GM23248 (cell line): ENCODE measurements at regions not wholly inside any gene's neighbourhood (a gene's known extent, or its start where the extent isn't known, plus 50 kb on each side); places are given as distances from the start of the nearest gene placed in this dataset.
A peak's percentile ranks its signal among the peaks of the same experiment; 100 is the strongest.

Experiments used
- DNase-seq: peaks from one replicate; pipeline ENCODE4 v3.0.0-alpha.2; 2015
- H2AFZ ChIP-seq: fragments of 200-600 bp; sonication (generic); 2 replicates; pipeline ENCODE4 v1.6.1; 2016; ENCODE audit warnings: antibody characterized with exemption
- H3F3A ChIP-seq: fragments of 200-600 bp; sonication (generic); 2 replicates; pipeline ENCODE4 v1.6.1; 2016; ENCODE audit warnings: mild to moderate bottlenecking, antibody characterized with exemption, mixed run types; ENCODE audit not compliant: insufficient read depth
- H3K27ac ChIP-seq: fragments of 200-600 bp; sonication (generic); 2 replicates; pipeline ENCODE4 v1.5.1; 2016; ENCODE audit warnings: mild to moderate bottlenecking
- H3K27me3 ChIP-seq: fragments of 200-600 bp; sonication (generic); replicated peaks from 2 replicates; pipeline ENCODE4 v1.6.1; 2016; ENCODE audit warnings: mild to moderate bottlenecking; ENCODE audit not compliant: insufficient read depth
- H3K36me3 ChIP-seq: fragments of 200-600 bp; sonication (generic); 2 replicates; pipeline ENCODE4 v1.6.1; 2016; ENCODE audit warnings: low read depth, mild to moderate bottlenecking
- H3K4me1 ChIP-seq: fragments of 200-600 bp; sonication (generic); 2 replicates; pipeline ENCODE4 v1.6.1; 2016; ENCODE audit warnings: mild to moderate bottlenecking; ENCODE audit not compliant: insufficient read depth
- H3K4me2 ChIP-seq: fragments of 200-600 bp; sonication (generic); one replicate; pipeline ENCODE4 v1.6.1; 2016; ENCODE audit warnings: mild to moderate bottlenecking; ENCODE audit not compliant: unreplicated experiment
- H3K4me3 ChIP-seq: fragments of 200-600 bp; sonication (generic); 2 replicates; pipeline ENCODE4 v1.5.1; 2016; ENCODE audit warnings: mild to moderate bottlenecking
- H3K79me2 ChIP-seq: fragments of 200-600 bp; sonication (generic); 2 replicates; pipeline ENCODE4 v1.6.1; 2016; ENCODE audit warnings: mild to moderate bottlenecking; ENCODE audit not compliant: insufficient read depth
- H3K9ac ChIP-seq: fragments of 200-600 bp; sonication (generic); 2 replicates; pipeline ENCODE4 v1.6.1; 2016; ENCODE audit warnings: mild to moderate bottlenecking
- H3K9me2 ChIP-seq: fragments of 200-600 bp; sonication (generic); 2 replicates; pipeline ENCODE4 v1.6.1; 2016; ENCODE audit warnings: mixed run types, mild to moderate bottlenecking, moderate library complexity; ENCODE audit not compliant: insufficient read depth
- H3K9me3 ChIP-seq: fragments of 200-600 bp; sonication (generic); one replicate; pipeline ENCODE4 v1.6.1; 2017; ENCODE audit warnings: low read depth
- H4K20me1 ChIP-seq: fragments of 200-600 bp; sonication (generic); 2 replicates; pipeline ENCODE4 v1.6.0; 2016; ENCODE audit not compliant: insufficient read depth
- EZH2 ChIP-seq: fragments of 200-600 bp; sonication (generic); IDR thresholded peaks from 2 replicates; pipeline ENCODE4 v1.6.1; 2018; ENCODE audit warnings: antibody characterized with exemption, mild to moderate bottlenecking; ENCODE audit not compliant: insufficient read depth, poor library complexity, severe bottlenecking
- EZH2phosphoT487 ChIP-seq: fragments of 200-600 bp; sonication (generic); IDR thresholded peaks from 2 replicates; pipeline ENCODE4 v1.6.1; 2018; ENCODE audit warnings: antibody characterized with exemption, moderate library complexity, mild to moderate bottlenecking, low read depth; ENCODE audit not compliant: insufficient read depth
- WGBS, 2 experiments: methylation state at CpG; one replicate each; pipeline ENCODE4 v1.1.6; 2015 to 2017; ENCODE audit warnings: low lambda C conversion rate in 2 of 2, low coverage in 1 of 2; ENCODE audit errors: missing lambda C conversion rate in 2 of 2; 5-methylcytosine and 5-hydroxymethylcytosine counted together
- in situ Hi-C: fragments of 300-500 bp; cut with MboI; formaldehyde crosslinking; loops from 2 replicates; pipeline ENCODE4 v1.15.0; 2020

DNA sequence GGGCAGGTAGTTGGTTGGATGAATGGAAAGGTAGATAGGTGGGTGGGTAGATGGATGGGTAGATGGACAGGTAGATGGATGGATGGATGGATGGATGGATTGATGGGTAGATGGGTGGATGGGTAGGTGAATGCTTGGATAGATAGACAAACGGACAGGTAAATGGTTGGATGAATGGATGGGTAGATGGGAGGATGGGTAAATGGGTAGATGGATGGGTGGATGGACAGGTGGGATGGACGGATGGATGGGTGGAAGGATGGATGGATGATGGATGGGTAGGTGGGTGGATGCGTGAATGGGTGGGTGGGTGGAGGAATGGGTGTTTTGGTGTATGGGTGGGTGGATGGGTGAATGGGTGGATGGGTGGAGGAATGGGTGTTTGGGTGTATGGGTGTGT, 50.1 kb upstream of the ASAP2 start:
- WGBS, 2 experiments, result 93% methylated on average over 2 to 3 of the region's 3 CpGs

GRCh38 chr2:9154061-9154460, 52.6 kb upstream of the ASAP2 start:
- Histone ChIP-seq H3K4me2 (no peak overlapping the region), H3K27me3 (no peaks in the 10 kb centered on the region), H3K36me3 (no peaks in the 10 kb centered on the region), H3K4me1 (peaks cover 12% of the 10 kb centered on the region), H3F3A (peaks cover 18% of the 10 kb centered on the region), H4K20me1 (no peaks in the 10 kb centered on the region), H3K9me2 (no peaks in the 10 kb centered on the region), H3K27ac (no peak overlapping the region), H3K79me2 (no peaks in the 10 kb centered on the region), H3K9me3 (no peaks in the 10 kb centered on the region), H3K9ac (no peak overlapping the region), H2AFZ (no peak overlapping the region), H3K4me3 (no peak overlapping the region)
- no peak for DNase-seq
- no peak for TF ChIP-seq EZH2
- TF ChIP-seq EZH2phosphoT487, result no peak
- in situ Hi-C loops, result no loop called here
- 98 to 100% methylated on average over 2 of the region's 2 CpGs for WGBS, 2 experiments

More for the DNA sequence above, 50.1 kb upstream of the ASAP2 start:
- Histone ChIP-seq H2AFZ (no peak overlapping the region), H3K4me1 (peaks cover 12% of the 10 kb centered on the region), H3K9me2 (no peaks in the 10 kb centered on the region), H3F3A (peaks cover 18% of the 10 kb centered on the region), H3K4me3 (no peak overlapping the region), H4K20me1 (no peaks in the 10 kb centered on the region), H3K27ac (no peak overlapping the region), H3K9me3 (no peaks in the 10 kb centered on the region), H3K9ac (no peak overlapping the region), H3K4me2 (no peak overlapping the region), H3K27me3 (no peaks in the 10 kb centered on the region), H3K79me2 (no peaks in the 10 kb centered on the region), H3K36me3 (no peaks in the 10 kb centered on the region)
- TF ChIP-seq EZH2phosphoT487 (no peak), EZH2 (no peak)
- DNase-seq, result no peak
- in situ Hi-C loops, result no loop called here

- H3K79me2 ChIP-seq, result no peaks in the 10 kb centered on the region
- DNase-seq, result peak; percentile 54
- WGBS, 2 experiments, result 30 to 44% methylated on average over 4 of the region's 4 CpGs
- H2AFZ ChIP-seq, result peak overlapping the region; percentile 83
- in situ Hi-C loops, result no loop called here
- peak overlapping the region; percentile 36 for H3K4me3 ChIP-seq
- peak overlapping the region; percentile 39 for H3K9ac ChIP-seq
- peak overlapping the region; percentile 65 for H3K4me2 ChIP-seq
- TF ChIP-seq EZH2 (no peak), EZH2phosphoT487 (no peak)
- H3K9me2 ChIP-seq, result no peaks in the 10 kb centered on the region
- peaks cover 12% of the 10 kb centered on the region for H3K4me1 ChIP-seq
- no peaks in the 10 kb centered on the region for H4K20me1 ChIP-seq
- 0 out of 2 replicates have a peak overlapping the region, but pooled peaks have one; percentile 1 for H3K27ac ChIP-seq
- no peaks in the 10 kb centered on the region for H3K27me3 ChIP-seq
- peaks cover 18% of the 10 kb centered on the region for H3F3A ChIP-seq
- H3K9me3 ChIP-seq, result no peaks in the 10 kb centered on the region
- H3K36me3 ChIP-seq, result no peaks in the 10 kb centered on the region
Measured at GRCh38 chr2:9153643-9153980, 53.0 kb upstream of the ASAP2 start.

DNA sequence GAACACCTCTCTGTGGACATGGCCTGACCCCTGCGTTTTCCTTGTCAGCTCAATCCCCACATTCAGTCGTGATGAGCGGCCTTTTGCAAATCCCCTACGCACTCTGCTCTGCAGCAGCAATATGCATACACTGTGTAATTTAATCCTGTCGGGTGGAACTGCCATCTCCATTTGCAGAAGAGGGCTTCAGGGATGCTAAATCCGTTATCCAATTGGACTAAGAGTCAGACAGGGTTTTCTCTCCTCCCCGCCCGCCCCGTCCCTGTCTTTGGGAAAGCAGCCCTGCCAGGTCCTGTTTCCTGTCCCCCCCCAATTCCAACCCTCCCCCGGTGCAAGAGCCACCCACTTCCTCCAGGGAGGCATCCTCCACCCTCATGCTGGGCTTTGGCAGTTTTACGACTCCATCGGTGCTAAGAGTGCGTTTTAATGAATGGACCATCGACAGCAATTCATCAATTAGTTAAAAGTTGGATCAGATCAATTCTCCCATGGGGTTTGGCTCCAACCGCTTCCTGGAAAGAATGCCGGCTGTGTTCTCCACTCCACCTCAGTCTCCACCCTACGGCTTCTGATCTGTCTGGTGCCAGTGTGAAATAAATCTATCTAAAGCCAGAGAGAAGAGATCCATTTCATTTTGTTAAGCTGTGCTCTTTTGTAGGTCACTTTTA, 53.5 kb upstream of the ASAP2 start:
- Histone ChIP-seq H3F3A (peaks cover 18% of the 10 kb centered on the region), H3K9ac (peak overlapping the region; percentile 39), H3K9me3 (no peaks in the 10 kb centered on the region), H3K4me3 (peak overlapping the region; percentile 36), H2AFZ (peak overlapping the region; percentile 83), H3K79me2 (no peaks in the 10 kb centered on the region), H3K9me2 (no peaks in the 10 kb centered on the region), H3K27ac (0 out of 2 replicates have a peak overlapping the region, but pooled peaks have one; percentile 1), H3K4me1 (peaks cover 12% of the 10 kb centered on the region), H3K27me3 (no peaks in the 10 kb centered on the region), H3K4me2 (peak overlapping the region; percentile 65), H3K36me3 (no peaks in the 10 kb centered on the region), H4K20me1 (no peaks in the 10 kb centered on the region)
- WGBS, 2 experiments, result 4 to 5% methylated on average over 13 to 17 of the region's 17 CpGs
- DNase-seq, result peak; percentile 53
- TF ChIP-seq EZH2, result no peak
- no peak for TF ChIP-seq EZH2phosphoT487
- in situ Hi-C loops, result no loop called here

- Histone ChIP-seq H3K9me2 (no peaks in the 10 kb centered on the region), H3K9ac (no peak overlapping the region), H3K4me1 (peaks cover 12% of the 10 kb centered on the region), H3K79me2 (no peaks in the 10 kb centered on the region), H3K4me3 (no peak overlapping the region), H3F3A (peaks cover 18% of the 10 kb centered on the region), H3K27me3 (no peaks in the 10 kb centered on the region), H3K9me3 (no peaks in the 10 kb centered on the region), H2AFZ (no peak overlapping the region), H3K27ac (no peak overlapping the region), H3K4me2 (no peak overlapping the region), H3K36me3 (no peaks in the 10 kb centered on the region), H4K20me1 (no peaks in the 10 kb centered on the region)
- no peak for DNase-seq
- WGBS, 2 experiments, result 88 to 91% methylated on average over 13 of the region's 13 CpGs
- TF ChIP-seq EZH2phosphoT487, result no peak
- in situ Hi-C loops, result no loop called here
Measured at GRCh38 chr2:9150906-9151305, 55.7 kb upstream of the ASAP2 start.
